SKM-1 (cell line): ENCODE measurements at regions not wholly inside any gene's neighbourhood (a gene's known extent, or its start where the extent isn't known, plus 50 kb on each side); places are given as distances from the start of the nearest gene placed in this dataset.

Source experiments
- DNase-seq: peaks from one replicate; lab custom pipeline; 2025; ENCODE audit not compliant: unreplicated experiment; lab: John Stamatoyannopoulos, UW

DNA sequence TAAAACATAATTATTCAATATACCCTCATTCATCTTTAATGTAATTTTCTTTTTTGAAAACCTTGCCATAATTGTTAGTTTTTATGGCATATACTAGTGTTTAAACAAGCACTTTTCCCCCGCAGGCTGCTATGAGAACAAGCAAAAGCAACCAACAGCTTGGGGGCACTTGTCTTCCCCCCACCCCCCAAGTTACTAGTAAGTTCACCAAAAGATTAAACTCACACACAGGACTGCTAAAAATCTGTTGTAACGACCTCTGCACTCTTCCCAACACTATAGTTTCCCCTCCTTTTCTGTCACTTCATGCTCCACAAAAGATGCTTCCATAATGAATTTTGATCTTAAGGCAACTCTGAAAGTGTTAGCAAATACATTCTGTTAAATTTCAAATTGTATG is 474.9 kb upstream of the SOX5 start:
- no peak for DNase-seq

DNA sequence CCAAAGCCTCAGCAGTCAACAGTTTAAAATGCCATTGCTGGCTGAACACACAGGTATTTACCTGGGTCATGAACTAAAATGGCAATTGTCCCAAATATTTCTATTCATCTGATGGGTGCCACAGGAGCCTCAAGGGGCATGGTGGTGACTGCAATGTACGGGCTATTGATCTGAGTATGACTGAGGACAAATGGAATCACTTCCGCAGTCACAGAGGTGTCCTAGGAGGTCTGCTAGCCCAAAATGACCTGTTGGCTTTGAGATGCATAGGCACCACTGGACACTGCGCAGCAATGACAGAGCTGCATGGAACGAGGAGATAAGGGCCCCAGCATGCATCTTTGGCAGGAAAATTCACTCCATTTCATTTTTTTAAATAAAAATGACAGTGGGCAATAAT is 474.1 kb upstream of the SOX5 start:
- no peak for DNase-seq

DNA sequence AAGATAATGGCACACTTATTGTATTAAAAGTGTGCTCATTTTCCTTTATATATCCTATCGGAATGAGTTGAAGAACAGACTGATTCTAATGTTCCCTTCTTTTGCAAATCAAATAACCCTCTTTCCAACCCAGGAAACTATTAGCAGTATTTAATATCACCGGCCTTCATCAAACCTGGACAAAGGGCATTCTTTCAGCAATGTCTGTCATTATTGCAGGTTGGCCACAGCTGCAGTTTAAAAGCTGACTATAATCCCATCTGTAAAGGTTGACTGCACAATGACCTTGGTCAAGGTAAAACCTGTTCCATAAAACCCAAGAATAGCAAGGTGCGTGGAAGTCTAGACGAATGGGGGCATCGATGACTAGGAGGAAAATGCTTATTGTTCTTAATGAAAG is 472.3 kb upstream of the SOX5 start:
- no peak for DNase-seq

GRCh38 chr12:24418157-24418556 is 468.7 kb upstream of the SOX5 start:
- DNase-seq: no peak

GRCh38 chr12:24416423-24417109 is 467.1 kb upstream of the SOX5 start:
- no peak for DNase-seq

DNA sequence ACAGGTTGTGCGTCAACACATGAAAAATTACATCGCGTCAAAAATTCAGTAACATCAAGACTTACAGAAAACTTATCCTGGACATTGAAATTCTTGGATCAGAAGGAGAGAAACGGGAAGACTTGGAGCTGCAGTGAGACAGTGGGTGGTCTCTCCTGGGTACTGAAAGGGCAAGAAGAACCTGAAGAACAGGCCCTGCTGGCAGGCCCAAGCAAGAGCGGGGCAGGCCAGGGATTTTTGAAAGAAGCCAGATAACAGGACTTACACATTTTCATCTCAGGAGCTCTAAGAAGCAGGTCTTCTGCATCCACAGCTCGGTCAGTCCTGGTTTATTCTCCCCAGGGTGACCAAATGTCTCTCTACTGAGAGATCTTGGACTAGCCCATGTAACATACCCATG is 466.5 kb upstream of the SOX5 start:
- no peak for DNase-seq

GRCh38 chr12:24414480-24414879 is 465.0 kb upstream of the SOX5 start:
- no peak for DNase-seq

DNA sequence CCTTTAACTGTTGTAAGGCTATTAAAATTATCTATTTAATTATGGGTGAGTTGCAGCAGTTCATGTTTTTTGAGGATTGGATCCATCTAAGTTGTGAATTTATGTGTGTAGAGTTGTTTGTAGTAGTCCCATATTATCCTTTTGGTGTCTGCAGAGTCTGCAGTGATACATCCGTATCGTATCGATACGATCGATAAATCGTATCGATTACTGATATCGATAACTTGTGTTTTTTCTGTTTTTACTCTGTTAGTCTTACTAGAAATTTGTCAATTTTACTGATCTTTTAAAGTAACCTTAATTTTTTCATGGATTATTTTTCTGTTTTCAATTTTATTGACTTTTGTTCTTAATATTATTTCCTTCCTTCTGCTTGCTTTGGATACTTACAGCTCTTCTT is 462.5 kb upstream of the SOX5 start:
- no peak for DNase-seq

DNA sequence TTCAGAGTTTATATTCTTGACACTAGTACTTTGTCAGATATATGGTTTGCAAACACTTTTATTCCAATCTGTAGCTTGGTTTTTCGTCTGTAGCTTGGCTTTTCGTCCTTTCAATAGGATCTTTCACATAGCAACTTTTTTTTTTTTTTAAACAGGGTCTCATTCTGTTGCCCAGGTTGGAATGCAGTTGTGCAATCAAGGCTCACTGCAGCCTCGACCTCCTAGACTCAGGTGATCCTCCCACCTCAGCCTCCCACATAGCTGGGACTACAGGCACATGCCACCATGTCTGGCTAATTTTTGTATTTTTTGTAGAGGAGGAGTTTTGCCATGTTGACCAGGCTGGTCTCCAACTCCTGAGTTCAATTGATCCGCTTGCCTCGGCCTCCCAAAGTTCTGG is 460.4 kb upstream of the SOX5 start:
- DNase-seq: no peak

GRCh38 chr12:24408305-24408704 is 458.8 kb upstream of the SOX5 start:
- DNase-seq: no peak

- DNase-seq: no peak
Observed at GRCh38 chr12:24407884-24408283, 458.4 kb upstream of the SOX5 start.

- no peak for DNase-seq
Observed at GRCh38 chr12:24404086-24404815, 454.8 kb upstream of the SOX5 start.

DNA sequence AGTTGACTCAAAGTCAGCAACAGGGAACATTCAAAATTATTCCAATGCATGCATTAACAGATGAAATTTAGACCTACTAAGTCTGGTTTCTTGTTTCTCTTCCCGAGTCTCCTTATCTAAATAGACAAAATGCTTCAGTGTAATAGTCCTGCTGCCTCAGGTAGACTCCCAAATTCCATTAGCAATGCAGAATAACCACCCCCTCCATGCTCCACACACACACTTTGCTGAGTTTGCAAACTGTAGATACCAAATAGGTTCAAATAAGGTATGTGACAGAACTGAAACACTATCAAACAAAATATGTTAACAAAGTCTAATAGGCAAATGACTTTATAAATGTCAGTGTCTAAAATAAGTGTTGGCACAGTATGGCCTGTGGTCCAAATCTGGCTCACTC is 451.1 kb upstream of the SOX5 start:
- no peak for DNase-seq

DNA sequence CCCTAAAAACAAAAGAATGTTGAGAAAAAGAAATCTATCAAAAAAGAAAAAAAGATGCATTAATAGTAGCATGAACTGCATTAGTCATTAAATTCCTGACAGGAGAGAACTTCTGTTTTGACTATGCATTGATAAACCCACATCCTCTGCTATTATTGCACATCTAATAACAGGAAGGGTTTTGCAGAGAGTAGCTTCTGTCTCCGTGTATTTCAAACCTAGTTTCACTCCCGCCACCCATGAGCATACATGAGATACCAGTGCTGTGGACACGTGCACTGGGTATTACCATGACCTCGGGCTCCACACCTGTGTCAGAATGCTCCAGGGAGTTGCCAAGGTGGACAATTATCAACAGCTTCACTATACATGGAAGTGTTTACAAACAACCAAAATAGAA is 449.1 kb upstream of the SOX5 start:
- no peak for DNase-seq

DNA sequence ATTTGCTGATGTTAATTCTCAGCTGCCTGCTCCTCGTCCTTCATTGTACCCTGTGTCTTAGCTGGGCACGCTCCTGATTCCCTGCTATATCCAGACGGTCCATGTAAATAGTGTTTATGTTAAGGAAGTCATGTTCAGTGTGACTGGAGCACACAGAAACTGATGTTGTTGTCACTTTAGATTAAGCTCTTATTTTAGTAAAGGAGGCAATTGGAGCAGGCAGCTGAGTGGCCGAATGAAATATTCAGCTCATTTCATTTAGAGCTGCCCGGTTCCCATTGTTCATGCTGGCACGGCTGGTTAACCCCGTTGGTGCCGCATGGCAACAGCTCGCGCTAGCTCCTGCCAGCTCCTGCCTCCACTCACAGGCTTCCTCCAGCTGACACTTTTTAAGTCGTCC is 446.8 kb upstream of the SOX5 start:
- DNase-seq: no peak

DNA sequence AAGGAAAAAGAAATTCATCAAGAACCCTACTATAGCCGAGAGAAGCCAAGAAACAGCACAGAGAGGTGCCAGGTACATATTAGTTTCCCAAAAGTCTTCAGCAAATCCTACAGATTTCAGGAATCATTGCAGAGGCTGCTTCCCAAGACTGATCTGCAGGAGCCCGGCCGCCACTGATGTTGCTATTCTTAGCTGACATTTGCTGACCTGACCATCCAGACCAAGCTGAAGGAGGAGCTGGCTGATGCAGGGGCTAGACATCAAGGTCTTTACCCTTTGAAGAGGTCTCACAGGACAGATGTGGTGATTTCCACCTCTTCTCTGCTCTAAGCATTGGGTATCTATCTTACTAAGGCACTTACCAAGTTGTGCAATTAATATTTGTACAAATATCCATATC is 444.8 kb upstream of the SOX5 start:
- DNase-seq: no peak

- DNase-seq: no peak
Observed at GRCh38 chr12:24393071-24393470, 443.6 kb upstream of the SOX5 start.

DNA sequence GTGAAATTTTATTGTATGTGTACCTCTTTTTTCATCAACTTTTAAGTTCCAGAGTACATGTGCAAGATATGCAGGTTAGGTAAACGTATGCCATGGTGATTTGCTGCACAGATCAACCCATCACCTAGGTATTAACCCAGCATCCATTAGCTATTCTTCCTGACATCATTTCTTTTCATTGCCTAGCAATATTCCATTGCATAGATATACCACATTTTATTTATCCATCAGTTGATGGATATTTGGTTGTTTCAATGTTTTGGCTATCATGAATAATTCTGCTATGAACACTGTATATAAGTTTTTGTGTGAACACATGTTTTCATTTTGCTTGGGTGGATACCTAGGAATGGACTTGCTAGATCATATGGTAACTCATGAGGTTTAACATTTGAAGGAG is 439.9 kb upstream of the SOX5 start:
- no peak for DNase-seq

- no peak for DNase-seq
Observed at GRCh38 chr12:24387381-24387780, 437.9 kb upstream of the SOX5 start.

- no peak for DNase-seq
Observed at GRCh38 chr12:24386836-24387235, 437.4 kb upstream of the SOX5 start.

GRCh38 chr12:24381790-24382189 is 432.3 kb upstream of the SOX5 start:
- DNase-seq: no peak

- DNase-seq: no peak
Observed at GRCh38 chr12:24379861-24380521, 430.5 kb upstream of the SOX5 start.
